DOHH2 (cell line): ENCODE measurements at regions not wholly inside any gene's neighbourhood (a gene's known extent, or its start where the extent isn't known, plus 50 kb on each side); places are given as distances from the start of the nearest gene placed in this dataset.

ENCODE experiments used
- H3F3A ChIP-seq: fragments of 200-600 bp; sonication (generic), shearing (Covaris generic); 2 replicates; pipeline ENCODE4 v1.6.0; 2016; ENCODE audit warnings: antibody characterized with exemption, mild to moderate bottlenecking; ENCODE audit not compliant: control insufficient read depth, insufficient read depth
- H3K27ac ChIP-seq: fragments of 200-600 bp; sonication (generic); 2 replicates; pipeline ENCODE4 v1.5.1; 2014; ENCODE audit warnings: low read depth, mild to moderate bottlenecking, low read length, moderate library complexity
- H3K27me3 ChIP-seq: fragments of 200-600 bp; sonication (generic); 2 replicates; pipeline ENCODE4 v1.6.1; 2014; ENCODE audit warnings: mild to moderate bottlenecking, low read length, mixed read lengths; ENCODE audit not compliant: control insufficient read depth
- H3K36me3 ChIP-seq: fragments of 200-600 bp; sonication (generic); 2 replicates; pipeline ENCODE4 v1.6.1; 2014; ENCODE audit warnings: mild to moderate bottlenecking, low read length, moderate library complexity, mixed read lengths; ENCODE audit not compliant: control insufficient read depth
- H3K4me1 ChIP-seq: fragments of 200-600 bp; sonication (generic); 2 replicates; pipeline ENCODE4 v1.6.1; 2014; ENCODE audit warnings: mild to moderate bottlenecking, low read length, mixed read lengths; ENCODE audit not compliant: control insufficient read depth
- H3K4me2 ChIP-seq: fragments of 200-600 bp; sonication (generic); 2 replicates; pipeline ENCODE4 v1.6.0; 2014; ENCODE audit warnings: mild to moderate bottlenecking, low read length, moderate library complexity
- H3K4me3 ChIP-seq: fragments of 200-600 bp; sonication (generic); 2 replicates; pipeline ENCODE4 v1.5.1; 2014; ENCODE audit warnings: mild to moderate bottlenecking, low read length, mixed read lengths
- H3K79me2 ChIP-seq: fragments of 200-600 bp; sonication (generic); 2 replicates; pipeline ENCODE4 v1.6.1; 2014; ENCODE audit warnings: mild to moderate bottlenecking, low read length, mixed read lengths; ENCODE audit not compliant: control insufficient read depth
- H3K9me2 ChIP-seq: fragments of 200-600 bp; sonication (generic); replicated peaks from 2 replicates; pipeline ENCODE4 v1.6.1; 2014; ENCODE audit warnings: mild to moderate bottlenecking, low read length, mixed read lengths; ENCODE audit not compliant: control insufficient read depth
- H3K9me3 ChIP-seq: fragments of 200-600 bp; sonication (generic); 2 replicates; pipeline ENCODE4 v1.6.1; 2014; ENCODE audit warnings: antibody characterized with exemption, low read length, mixed read lengths; ENCODE audit not compliant: control insufficient read depth, insufficient read depth
- H4K20me1 ChIP-seq: fragments of 200-600 bp; sonication (generic); 2 replicates; pipeline ENCODE4 v1.6.0; 2014; ENCODE audit warnings: low read depth, mild to moderate bottlenecking, antibody characterized with exemption, low read length, moderate library complexity; ENCODE audit not compliant: control insufficient read depth, insufficient read depth
- CTCF ChIP-seq: fragments of 200-600 bp; sonication (generic); IDR thresholded peaks from one replicate; pipeline ENCODE4 v1.5.1; 2014; ENCODE audit warnings: antibody characterized with exemption, mild to moderate bottlenecking, low read depth, low read length; ENCODE audit not compliant: poor library complexity, severe bottlenecking
- EZH2phosphoT487 ChIP-seq: fragments of 200-600 bp; sonication (generic); IDR thresholded peaks from 2 replicates; pipeline ENCODE4 v1.6.1; 2017; ENCODE audit warnings: borderline replicate concordance, mild to moderate bottlenecking, antibody characterized with exemption, low read length, moderate library complexity, mixed read lengths

GRCh38 chr10:130967161-130967560 lies 344.4 kb downstream of the TCERG1L start:
- Histone ChIP-seq H3K36me3 (no peaks in the 10 kb centered on the region), H3K4me1 (no peaks in the 10 kb centered on the region), H4K20me1 (no peaks in the 10 kb centered on the region), H3K9me2 (no peaks in the 10 kb centered on the region), H3K9me3 (peaks cover 5% of the 10 kb centered on the region; the same call in 1 of the 2 replicates), H3K4me3 (no peak overlapping the region), H3K79me2 (no peaks in the 10 kb centered on the region), H3F3A (no peaks in the 10 kb centered on the region), H3K27ac (no peak overlapping the region), H3K4me2 (no peak overlapping the region), H3K27me3 (no peaks in the 10 kb centered on the region)
- TF ChIP-seq EZH2phosphoT487 (no peak), CTCF (no peak)

- Histone ChIP-seq H3K4me1 (no peaks in the 10 kb centered on the region), H3F3A (no peaks in the 10 kb centered on the region), H3K4me2 (no peak overlapping the region), H3K9me3 (no peaks in the 10 kb centered on the region), H3K9me2 (no peaks in the 10 kb centered on the region), H3K27ac (no peak overlapping the region), H3K27me3 (no peaks in the 10 kb centered on the region), H3K4me3 (no peak overlapping the region), H3K36me3 (no peaks in the 10 kb centered on the region), H4K20me1 (no peaks in the 10 kb centered on the region), H3K79me2 (no peaks in the 10 kb centered on the region)
- TF ChIP-seq EZH2phosphoT487, result no peak
- TF ChIP-seq CTCF, result no peak
These were observed 343.7 kb downstream of the TCERG1L start for GRCh38 chr10:130967784-130968183.

- Histone ChIP-seq H3K27ac (no peak overlapping the region), H3K4me1 (no peaks in the 10 kb centered on the region), H3K4me3 (no peak overlapping the region), H3K27me3 (no peaks in the 10 kb centered on the region), H3K9me3 (no peaks in the 10 kb centered on the region), H3F3A (no peaks in the 10 kb centered on the region), H4K20me1 (no peaks in the 10 kb centered on the region), H3K4me2 (no peak overlapping the region), H3K9me2 (no peaks in the 10 kb centered on the region), H3K79me2 (no peaks in the 10 kb centered on the region), H3K36me3 (no peaks in the 10 kb centered on the region)
- TF ChIP-seq CTCF (no peak), EZH2phosphoT487 (no peak)
These were observed 343.0 kb downstream of the TCERG1L start for GRCh38 chr10:130968511-130968910.

- H4K20me1 ChIP-seq, result no peaks in the 10 kb centered on the region
- no peaks in the 10 kb centered on the region for H3K79me2 ChIP-seq
- no peaks in the 10 kb centered on the region for H3K9me3 ChIP-seq
- no peaks in the 10 kb centered on the region for H3K9me2 ChIP-seq
- H3K4me1 ChIP-seq, result no peaks in the 10 kb centered on the region
- TF ChIP-seq EZH2phosphoT487 (no peak), CTCF (no peak)
- H3F3A ChIP-seq, result no peaks in the 10 kb centered on the region
- no peaks in the 10 kb centered on the region for H3K36me3 ChIP-seq
- H3K27ac ChIP-seq, result no peak overlapping the region
- H3K27me3 ChIP-seq, result no peaks in the 10 kb centered on the region
- no peak overlapping the region for H3K4me3 ChIP-seq
- no peak overlapping the region for H3K4me2 ChIP-seq
These were observed 342.6 kb downstream of the TCERG1L start for GRCh38 chr10:130968964-130969363.
